ENCODE measurements at regions not wholly inside any gene's neighbourhood (a gene's known extent, or its start where the extent isn't known, plus 50 kb on each side); places are given as distances from the start of the nearest gene placed in this dataset.

- no peak for TF ChIP-seq CTCF (conservative IDR thresholded peaks at IDR 0.05; ENCODE audit: control insufficient read depth, insufficient read depth, low read depth, low read length)
- H3K4me3 ChIP-seq (ENCODE audit: control insufficient read depth, low read depth, low read length), result no peak overlapping the region
- no peak for DNase-seq (ENCODE audit: low read depth)
These were observed 302.3 kb upstream of the EPHA4 start for GRCh38 chr2:221874444-221874843.

GRCh38 chr2:221857719-221858118, 285.6 kb upstream of the EPHA4 start:
- no peak for TF ChIP-seq CTCF (conservative IDR thresholded peaks at IDR 0.05; ENCODE audit: control insufficient read depth, insufficient read depth, low read depth, low read length)
- DNase-seq (ENCODE audit: low read depth), result no peak
- H3K4me3 ChIP-seq (ENCODE audit: control insufficient read depth, low read depth, low read length), result no peak overlapping the region

GRCh38 chr2:221853297-221853696, 281.2 kb upstream of the EPHA4 start:
- no peak overlapping the region for H3K4me3 ChIP-seq (ENCODE audit: control insufficient read depth, low read depth, low read length)
- TF ChIP-seq CTCF (conservative IDR thresholded peaks at IDR 0.05; ENCODE audit: control insufficient read depth, insufficient read depth, low read depth, low read length), result no peak
- DNase-seq (ENCODE audit: low read depth), result no peak

GRCh38 chr2:221851531-221852045, 279.5 kb upstream of the EPHA4 start:
- no peak for TF ChIP-seq CTCF (conservative IDR thresholded peaks at IDR 0.05; ENCODE audit: control insufficient read depth, insufficient read depth, low read depth, low read length)
- DNase-seq (ENCODE audit: low read depth), result no peak
- no peak overlapping the region for H3K4me3 ChIP-seq (ENCODE audit: control insufficient read depth, low read depth, low read length)

- no peak for TF ChIP-seq CTCF (conservative IDR thresholded peaks at IDR 0.05; ENCODE audit: control insufficient read depth, insufficient read depth, low read depth, low read length)
- H3K4me3 ChIP-seq (ENCODE audit: control insufficient read depth, low read depth, low read length), result no peak overlapping the region
These were observed 278.0 kb upstream of the EPHA4 start for GRCh38 chr2:221850076-221850475.

GRCh38 chr2:221848286-221848685, 276.2 kb upstream of the EPHA4 start:
- no peak overlapping the region for H3K4me3 ChIP-seq (ENCODE audit: control insufficient read depth, low read depth, low read length)
- no peak for DNase-seq (ENCODE audit: low read depth)
- TF ChIP-seq CTCF (conservative IDR thresholded peaks at IDR 0.05; ENCODE audit: control insufficient read depth, insufficient read depth, low read depth, low read length), result no peak

More at GRCh38 chr2:221850076-221850475, 278.0 kb upstream of the EPHA4 start:
- DNase-seq (ENCODE audit: low read depth), result no peak

- no peak for DNase-seq (ENCODE audit: low read depth)
- H3K4me3 ChIP-seq (ENCODE audit: control insufficient read depth, low read depth, low read length), result no peak overlapping the region
- no peak for TF ChIP-seq CTCF (conservative IDR thresholded peaks at IDR 0.05; ENCODE audit: control insufficient read depth, insufficient read depth, low read depth, low read length)
These were observed 272.9 kb upstream of the EPHA4 start for GRCh38 chr2:221845021-221845365.
